SJSA1 (cell line): ENCODE measurements at regions not wholly inside any gene's neighbourhood (a gene's known extent, or its start where the extent isn't known, plus 50 kb on each side); places are given as distances from the start of the nearest gene placed in this dataset.

Experiments
- DNase-seq, 2 experiments: peaks; one replicate each; pipeline ENCODE4 v3.0.0-alpha.2; 2015 to 2020; ENCODE audit warnings: low spot score in 2 of 2, low read depth in 1 of 2
- H3K27ac ChIP-seq: fragments of 250-450 bp; sonication (Bioruptor Pico); 2 replicates; pipeline ENCODE4 v1.5.1; 2020; ENCODE audit warnings: mild to moderate bottlenecking, moderate library complexity
- H3K27me3 ChIP-seq: fragments of 250-450 bp; sonication (Bioruptor Pico); replicated peaks from 2 replicates; pipeline ENCODE4 v1.5.1; 2020; ENCODE audit warnings: mild to moderate bottlenecking, moderate library complexity
- H3K36me3 ChIP-seq: fragments of 250-450 bp; sonication (Bioruptor Pico); 2 replicates; pipeline ENCODE4 v1.5.1; 2020; ENCODE audit warnings: mild to moderate bottlenecking
- H3K4me1 ChIP-seq: fragments of 250-450 bp; sonication (Bioruptor Pico); replicated peaks from 2 replicates; pipeline ENCODE4 v1.6.1; 2021; ENCODE audit warnings: mild to moderate bottlenecking
- H3K4me3 ChIP-seq: fragments of 250-450 bp; sonication (Bioruptor Pico); 2 replicates; pipeline ENCODE4 v1.5.1; 2020; ENCODE audit warnings: mild to moderate bottlenecking
- H3K9me3 ChIP-seq: fragments of 250-450 bp; sonication (Bioruptor Pico); replicated peaks from 2 replicates; pipeline ENCODE4 v1.5.1; 2020; ENCODE audit warnings: mild to moderate bottlenecking

GRCh38 chr1:175833502-175833901 is 90.1 kb upstream of the TNR start:
- no peaks in the 10 kb centered on the region for H3K9me3 ChIP-seq
- H3K36me3 ChIP-seq, result no peaks in the 10 kb centered on the region

GRCh38 chr1:175830500-175830899 is 87.1 kb upstream of the TNR start:
- H3K4me1 ChIP-seq, result no peaks in the 10 kb centered on the region
- no peak overlapping the region for H3K4me3 ChIP-seq
- H3K36me3 ChIP-seq, result no peaks in the 10 kb centered on the region
- DNase-seq, result no peak
- H3K27me3 ChIP-seq, result no peaks in the 10 kb centered on the region
- no peaks in the 10 kb centered on the region for H3K9me3 ChIP-seq
- no peak overlapping the region for H3K27ac ChIP-seq

More at GRCh38 chr1:175833502-175833901, 90.1 kb upstream of the TNR start:
- no peaks in the 10 kb centered on the region for H3K27me3 ChIP-seq
- no peak overlapping the region for H3K4me3 ChIP-seq
- no peak overlapping the region for H3K27ac ChIP-seq
- H3K4me1 ChIP-seq, result no peaks in the 10 kb centered on the region
- no peak for DNase-seq

GRCh38 chr1:175829845-175830244 is 86.5 kb upstream of the TNR start:
- H3K4me3 ChIP-seq, result no peak overlapping the region
- H3K36me3 ChIP-seq, result no peaks in the 10 kb centered on the region
- H3K4me1 ChIP-seq, result no peaks in the 10 kb centered on the region
- no peak for DNase-seq
- no peak overlapping the region for H3K27ac ChIP-seq
- no peaks in the 10 kb centered on the region for H3K9me3 ChIP-seq
- H3K27me3 ChIP-seq, result no peaks in the 10 kb centered on the region

- no peaks in the 10 kb centered on the region for H3K4me1 ChIP-seq
- no peak overlapping the region for H3K27ac ChIP-seq
- no peak for DNase-seq
- no peaks in the 10 kb centered on the region for H3K36me3 ChIP-seq
- H3K9me3 ChIP-seq, result no peaks in the 10 kb centered on the region
- H3K27me3 ChIP-seq, result no peaks in the 10 kb centered on the region
- no peak overlapping the region for H3K4me3 ChIP-seq
Observed at GRCh38 chr1:175826705-175827104, 83.3 kb upstream of the TNR start.

GRCh38 chr1:175824079-175824478 is 80.7 kb upstream of the TNR start:
- Histone ChIP-seq H3K4me1 (no peaks in the 10 kb centered on the region), H3K4me3 (no peak overlapping the region), H3K36me3 (no peaks in the 10 kb centered on the region), H3K9me3 (no peaks in the 10 kb centered on the region), H3K27me3 (no peaks in the 10 kb centered on the region), H3K27ac (no peak overlapping the region)
- no peak for DNase-seq

- Histone ChIP-seq H3K27ac (no peak overlapping the region), H3K4me3 (no peak overlapping the region), H3K4me1 (no peaks in the 10 kb centered on the region), H3K36me3 (no peaks in the 10 kb centered on the region), H3K9me3 (no peaks in the 10 kb centered on the region), H3K27me3 (no peaks in the 10 kb centered on the region)
- DNase-seq, result no peak
Observed at GRCh38 chr1:175823406-175823805, 80.0 kb upstream of the TNR start.

- Histone ChIP-seq H3K27ac (no peak overlapping the region), H3K4me1 (no peaks in the 10 kb centered on the region), H3K27me3 (no peaks in the 10 kb centered on the region), H3K9me3 (no peaks in the 10 kb centered on the region), H3K4me3 (no peak overlapping the region), H3K36me3 (no peaks in the 10 kb centered on the region)
- no peak for DNase-seq
Observed at GRCh38 chr1:175822580-175822979, 79.2 kb upstream of the TNR start.

- H3K9me3 ChIP-seq, result no peaks in the 10 kb centered on the region
- no peaks in the 10 kb centered on the region for H3K4me1 ChIP-seq
- H3K27me3 ChIP-seq, result no peaks in the 10 kb centered on the region
- no peak overlapping the region for H3K4me3 ChIP-seq
- no peaks in the 10 kb centered on the region for H3K36me3 ChIP-seq
- no peak overlapping the region for H3K27ac ChIP-seq
- no peak for DNase-seq
Observed at GRCh38 chr1:175820456-175821025, 77.1 kb upstream of the TNR start.

GRCh38 chr1:175818929-175819328 is 75.5 kb upstream of the TNR start:
- Histone ChIP-seq H3K4me1 (no peaks in the 10 kb centered on the region), H3K27me3 (no peaks in the 10 kb centered on the region), H3K9me3 (no peaks in the 10 kb centered on the region), H3K27ac (no peak overlapping the region), H3K4me3 (no peak overlapping the region), H3K36me3 (no peaks in the 10 kb centered on the region)
- no peak for DNase-seq

- H3K9me3 ChIP-seq, result no peaks in the 10 kb centered on the region; the same call in 1 of the 2 replicates
- H3K4me3 ChIP-seq, result no peak overlapping the region
- no peaks in the 10 kb centered on the region for H3K36me3 ChIP-seq
- no peaks in the 10 kb centered on the region for H3K27me3 ChIP-seq
- no peaks in the 10 kb centered on the region for H3K4me1 ChIP-seq
- no peak overlapping the region for H3K27ac ChIP-seq
- no peak for DNase-seq
Observed at GRCh38 chr1:175817445-175817844, 74.0 kb upstream of the TNR start.

- Histone ChIP-seq H3K36me3 (no peaks in the 10 kb centered on the region), H3K9me3 (no peaks in the 10 kb centered on the region; the same call in 1 of the 2 replicates), H3K27me3 (no peaks in the 10 kb centered on the region), H3K4me3 (no peak overlapping the region), H3K4me1 (no peaks in the 10 kb centered on the region), H3K27ac (no peak overlapping the region)
- DNase-seq, result no peak
Observed at GRCh38 chr1:175814885-175815284, 71.5 kb upstream of the TNR start.

GRCh38 chr1:175812936-175813335 is 69.5 kb upstream of the TNR start:
- H3K27me3 ChIP-seq, result no peaks in the 10 kb centered on the region
- no peaks in the 10 kb centered on the region for H3K36me3 ChIP-seq
- no peak for DNase-seq
- H3K27ac ChIP-seq, result no peak overlapping the region
- no peaks in the 10 kb centered on the region; the same call in 1 of the 2 replicates for H3K9me3 ChIP-seq
- H3K4me1 ChIP-seq, result no peaks in the 10 kb centered on the region
- no peak overlapping the region for H3K4me3 ChIP-seq

GRCh38 chr1:175810305-175810704 is 66.9 kb upstream of the TNR start:
- Histone ChIP-seq H3K27me3 (no peaks in the 10 kb centered on the region), H3K27ac (no peak overlapping the region), H3K36me3 (no peaks in the 10 kb centered on the region), H3K4me1 (no peaks in the 10 kb centered on the region), H3K9me3 (no peaks in the 10 kb centered on the region; the same call in 1 of the 2 replicates), H3K4me3 (no peak overlapping the region)
- no peak for DNase-seq

GRCh38 chr1:175808999-175809398 is 65.6 kb upstream of the TNR start:
- H3K9me3 ChIP-seq, result no peaks in the 10 kb centered on the region; the same call in 1 of the 2 replicates
- no peak for DNase-seq
- H3K36me3 ChIP-seq, result no peaks in the 10 kb centered on the region
- no peak overlapping the region for H3K27ac ChIP-seq
- no peak overlapping the region for H3K4me3 ChIP-seq
- H3K27me3 ChIP-seq, result no peaks in the 10 kb centered on the region
- no peaks in the 10 kb centered on the region for H3K4me1 ChIP-seq

GRCh38 chr1:175808573-175808972 is 65.2 kb upstream of the TNR start:
- Histone ChIP-seq H3K36me3 (no peaks in the 10 kb centered on the region), H3K4me3 (no peak overlapping the region), H3K4me1 (no peaks in the 10 kb centered on the region), H3K9me3 (no peaks in the 10 kb centered on the region; the same call in 1 of the 2 replicates), H3K27ac (no peak overlapping the region), H3K27me3 (no peaks in the 10 kb centered on the region)
- DNase-seq, result no peak
